B cell (primary cell): ENCODE measurements at regions not wholly inside any gene's neighbourhood (a gene's known extent, or its start where the extent isn't known, plus 50 kb on each side); places are given as distances from the start of the nearest gene placed in this dataset.

Experiments
- EZH2 ChIP-seq: IDR thresholded peaks from 2 replicates; pipeline ENCODE4 v1.6.1; 2012; ENCODE audit warnings: borderline replicate concordance, low read depth, mild to moderate bottlenecking, moderate library complexity, low read length; ENCODE audit not compliant: insufficient read depth, poor library complexity, severe bottlenecking
- TF ChIP-seq, protein P1 (sequence below): fragments of 200-600 bp; IDR thresholded peaks from one replicate; pipeline ENCODE4 v1.8.0; 2022; ENCODE audit warnings: antibody characterized with exemption, mild to moderate bottlenecking

DNA sequence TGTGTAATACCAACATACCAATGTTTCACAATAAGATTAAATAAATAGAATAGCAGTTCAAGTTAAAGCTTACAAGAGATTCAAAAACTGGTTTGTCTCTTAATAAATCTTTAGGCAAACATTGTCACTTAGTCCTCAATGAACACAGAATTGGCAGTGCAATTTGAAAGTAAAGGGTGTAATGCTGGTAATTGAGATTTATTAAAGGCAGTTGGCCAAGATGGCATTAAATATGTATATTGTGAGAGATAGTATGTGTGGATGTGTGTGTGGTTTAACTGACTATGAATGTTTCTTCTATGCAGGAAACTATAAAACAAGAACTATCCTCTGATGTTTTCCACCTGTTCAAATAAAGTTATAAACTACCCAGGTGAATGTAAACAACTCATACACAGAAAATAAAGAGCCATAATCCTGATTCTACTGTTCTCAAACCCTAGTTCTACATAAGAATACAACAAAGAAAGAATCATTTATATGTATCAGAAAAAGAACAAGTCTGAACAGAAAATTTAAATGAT is 267.9 kb upstream of the PTCHD4 start:
- TF ChIP-seq, protein P1, sequence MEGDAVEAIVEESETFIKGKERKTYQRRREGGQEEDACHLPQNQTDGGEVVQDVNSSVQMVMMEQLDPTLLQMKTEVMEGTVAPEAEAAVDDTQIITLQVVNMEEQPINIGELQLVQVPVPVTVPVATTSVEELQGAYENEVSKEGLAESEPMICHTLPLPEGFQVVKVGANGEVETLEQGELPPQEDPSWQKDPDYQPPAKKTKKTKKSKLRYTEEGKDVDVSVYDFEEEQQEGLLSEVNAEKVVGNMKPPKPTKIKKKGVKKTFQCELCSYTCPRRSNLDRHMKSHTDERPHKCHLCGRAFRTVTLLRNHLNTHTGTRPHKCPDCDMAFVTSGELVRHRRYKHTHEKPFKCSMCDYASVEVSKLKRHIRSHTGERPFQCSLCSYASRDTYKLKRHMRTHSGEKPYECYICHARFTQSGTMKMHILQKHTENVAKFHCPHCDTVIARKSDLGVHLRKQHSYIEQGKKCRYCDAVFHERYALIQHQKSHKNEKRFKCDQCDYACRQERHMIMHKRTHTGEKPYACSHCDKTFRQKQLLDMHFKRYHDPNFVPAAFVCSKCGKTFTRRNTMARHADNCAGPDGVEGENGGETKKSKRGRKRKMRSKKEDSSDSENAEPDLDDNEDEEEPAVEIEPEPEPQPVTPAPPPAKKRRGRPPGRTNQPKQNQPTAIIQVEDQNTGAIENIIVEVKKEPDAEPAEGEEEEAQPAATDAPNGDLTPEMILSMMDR = no peak
- TF ChIP-seq EZH2 = no peak
